Ishikawa (cell line): ENCODE measurements at regions not wholly inside any gene's neighbourhood (a gene's known extent, or its start where the extent isn't known, plus 50 kb on each side); places are given as distances from the start of the nearest gene placed in this dataset.
A peak's percentile ranks its signal among the peaks of the same experiment; 100 is the strongest.

Source experiments
- CEBPB ChIP-seq: IDR thresholded peaks from 2 replicates; pipeline ENCODE4 v1.6.1; 2012
- CREB1 ChIP-seq: IDR thresholded peaks from 2 replicates; pipeline ENCODE4 v1.6.1; 2012; ENCODE audit warnings: low read depth
- EGR1 ChIP-seq: IDR thresholded peaks from 2 replicates; pipeline ENCODE4 v1.6.1; 2012
- EP300 ChIP-seq: IDR thresholded peaks from 2 replicates; pipeline ENCODE4 v1.6.1; 2012; ENCODE audit warnings: borderline replicate concordance
- FOXM1 ChIP-seq: IDR thresholded peaks from 2 replicates; pipeline ENCODE4 v1.6.1; 2012; ENCODE audit warnings: low read depth, borderline replicate concordance
- MAX ChIP-seq: IDR thresholded peaks from 2 replicates; pipeline ENCODE4 v1.6.1; 2012
- NFIC ChIP-seq: IDR thresholded peaks from 2 replicates; pipeline ENCODE4 v1.6.1; 2012
- RAD21 ChIP-seq: IDR thresholded peaks from 2 replicates; pipeline ENCODE4 v1.6.1; 2012; ENCODE audit warnings: low read depth
- TAF1 ChIP-seq: IDR thresholded peaks from 2 replicates; pipeline ENCODE4 v1.6.1; 2012; ENCODE audit warnings: low read depth, mild to moderate bottlenecking
- TCF12 ChIP-seq: IDR thresholded peaks from 2 replicates; pipeline ENCODE4 v1.6.1; 2012; ENCODE audit warnings: low read depth
- TEAD4 ChIP-seq: IDR thresholded peaks from 2 replicates; pipeline ENCODE4 v1.6.1; 2012
- YY1 ChIP-seq: IDR thresholded peaks from 2 replicates; pipeline ENCODE4 v1.6.1; 2012; ENCODE audit warnings: low read depth
- ZBTB7A ChIP-seq: IDR thresholded peaks from 2 replicates; pipeline ENCODE4 v1.6.1; 2012; ENCODE audit warnings: low read depth
- TF ChIP-seq, protein P1 (sequence below): IDR thresholded peaks from 2 replicates; pipeline ENCODE4 v1.6.1; 2012
- TF ChIP-seq, protein P2 (sequence below): IDR thresholded peaks from 2 replicates; pipeline ENCODE4 v1.6.1; 2012; ENCODE audit warnings: low read depth, mild to moderate bottlenecking

DNA sequence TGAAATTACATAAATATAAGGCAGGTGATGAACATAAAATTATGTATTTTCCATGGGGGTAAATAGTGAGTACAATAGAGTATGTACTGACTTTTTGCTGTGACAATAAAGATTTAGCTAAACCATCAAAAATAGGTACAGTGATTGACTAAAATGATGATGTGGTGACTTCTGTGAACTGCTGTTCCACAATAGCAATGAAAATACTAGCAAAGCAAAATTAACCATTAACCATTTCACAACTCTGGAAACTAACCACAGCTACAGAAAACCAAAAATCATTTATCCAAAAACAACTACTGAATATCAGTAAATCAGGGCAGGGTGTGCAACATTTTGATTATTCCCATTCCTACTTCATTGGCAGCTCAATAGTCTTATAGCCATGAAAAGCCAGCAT, 161.4 kb upstream of the GYPC start:
- TF ChIP-seq EP300 (no peak), EGR1 (no peak), MAX (no peak), TAF1 (no peak), NFIC (no peak), FOXM1 (no peak), TCF12 (no peak), RAD21 (no peak), CREB1 (no peak)
- TF ChIP-seq, protein P1, sequence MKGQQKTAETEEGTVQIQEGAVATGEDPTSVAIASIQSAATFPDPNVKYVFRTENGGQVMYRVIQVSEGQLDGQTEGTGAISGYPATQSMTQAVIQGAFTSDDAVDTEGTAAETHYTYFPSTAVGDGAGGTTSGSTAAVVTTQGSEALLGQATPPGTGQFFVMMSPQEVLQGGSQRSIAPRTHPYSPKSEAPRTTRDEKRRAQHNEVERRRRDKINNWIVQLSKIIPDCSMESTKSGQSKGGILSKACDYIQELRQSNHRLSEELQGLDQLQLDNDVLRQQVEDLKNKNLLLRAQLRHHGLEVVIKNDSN, result no peak
- TF ChIP-seq, protein P2, sequence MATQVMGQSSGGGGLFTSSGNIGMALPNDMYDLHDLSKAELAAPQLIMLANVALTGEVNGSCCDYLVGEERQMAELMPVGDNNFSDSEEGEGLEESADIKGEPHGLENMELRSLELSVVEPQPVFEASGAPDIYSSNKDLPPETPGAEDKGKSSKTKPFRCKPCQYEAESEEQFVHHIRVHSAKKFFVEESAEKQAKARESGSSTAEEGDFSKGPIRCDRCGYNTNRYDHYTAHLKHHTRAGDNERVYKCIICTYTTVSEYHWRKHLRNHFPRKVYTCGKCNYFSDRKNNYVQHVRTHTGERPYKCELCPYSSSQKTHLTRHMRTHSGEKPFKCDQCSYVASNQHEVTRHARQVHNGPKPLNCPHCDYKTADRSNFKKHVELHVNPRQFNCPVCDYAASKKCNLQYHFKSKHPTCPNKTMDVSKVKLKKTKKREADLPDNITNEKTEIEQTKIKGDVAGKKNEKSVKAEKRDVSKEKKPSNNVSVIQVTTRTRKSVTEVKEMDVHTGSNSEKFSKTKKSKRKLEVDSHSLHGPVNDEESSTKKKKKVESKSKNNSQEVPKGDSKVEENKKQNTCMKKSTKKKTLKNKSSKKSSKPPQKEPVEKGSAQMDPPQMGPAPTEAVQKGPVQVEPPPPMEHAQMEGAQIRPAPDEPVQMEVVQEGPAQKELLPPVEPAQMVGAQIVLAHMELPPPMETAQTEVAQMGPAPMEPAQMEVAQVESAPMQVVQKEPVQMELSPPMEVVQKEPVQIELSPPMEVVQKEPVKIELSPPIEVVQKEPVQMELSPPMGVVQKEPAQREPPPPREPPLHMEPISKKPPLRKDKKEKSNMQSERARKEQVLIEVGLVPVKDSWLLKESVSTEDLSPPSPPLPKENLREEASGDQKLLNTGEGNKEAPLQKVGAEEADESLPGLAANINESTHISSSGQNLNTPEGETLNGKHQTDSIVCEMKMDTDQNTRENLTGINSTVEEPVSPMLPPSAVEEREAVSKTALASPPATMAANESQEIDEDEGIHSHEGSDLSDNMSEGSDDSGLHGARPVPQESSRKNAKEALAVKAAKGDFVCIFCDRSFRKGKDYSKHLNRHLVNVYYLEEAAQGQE, result no peak

GRCh38 chr2:126495189-126495588, 160.8 kb upstream of the GYPC start:
- TF ChIP-seq TCF12 (no peak), EGR1 (no peak), ZBTB7A (no peak), FOXM1 (no peak), CEBPB (no peak), YY1 (no peak), EP300 (no peak), NFIC (no peak), TEAD4 (no peak), TAF1 (no peak), CREB1 (no peak)
- TF ChIP-seq, protein P1, result no peak

GRCh38 chr2:126496493-126496892, 159.5 kb upstream of the GYPC start:
- TF ChIP-seq MAX (no peak), EGR1 (no peak), ZBTB7A (no peak), FOXM1 (no peak), EP300 (no peak), TAF1 (no peak), YY1 (no peak), RAD21 (no peak), TEAD4 (no peak)
- TF ChIP-seq, protein P2, result no peak

DNA sequence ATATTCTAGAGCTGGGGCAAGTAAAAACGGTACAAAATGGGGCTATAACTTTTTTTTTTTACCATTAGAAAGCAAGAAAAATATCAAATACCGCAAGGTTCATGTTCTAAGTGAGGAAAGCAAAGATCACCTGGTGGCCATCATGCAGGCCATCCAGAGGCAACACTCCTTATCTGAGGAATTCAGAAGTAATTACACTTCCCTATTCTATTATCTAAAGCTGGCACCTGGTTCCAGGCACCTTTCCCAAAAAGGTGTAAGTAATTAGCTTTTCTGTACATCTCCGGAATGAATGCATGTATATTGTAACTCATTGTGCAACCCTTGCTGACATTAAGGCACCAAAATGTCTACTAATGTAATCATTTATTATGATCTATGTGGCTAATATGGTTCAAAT, 152.5 kb upstream of the GYPC start:
- TF ChIP-seq ZBTB7A (no peak), EP300 (no peak), TCF12 (no peak), CEBPB (no peak), RAD21 (no peak), FOXM1 (no peak), EGR1 (no peak), TEAD4 (no peak), MAX (no peak), YY1 (no peak), NFIC (no peak), TAF1 (no peak)
- TF ChIP-seq, protein P1, result no peak

- TF ChIP-seq, protein P2, result no peak
- TF ChIP-seq CEBPB, result 0 out of 2 replicates have a peak, but pooled peaks have one; percentile 33
Measured at GRCh38 chr2:126504949-126505348, 151.0 kb upstream of the GYPC start.
